H9 (cell line): ENCODE measurements at regions not wholly inside any gene's neighbourhood (a gene's known extent, or its start where the extent isn't known, plus 50 kb on each side); places are given as distances from the start of the nearest gene placed in this dataset.

Experiments
- DNase-seq: peaks from one replicate; pipeline ENCODE4 v3.0.0-alpha.2; 2017
- H2AFZ ChIP-seq: one replicate; pipeline ENCODE4 v1.6.1; 2013; ENCODE audit warnings: mild to moderate bottlenecking, low read length, control low read depth, moderate library complexity
- H2AK5ac ChIP-seq: 2 replicates; pipeline ENCODE4 v1.6.1; 2013; ENCODE audit warnings: low read length, control low read depth, mixed read lengths; ENCODE audit not compliant: insufficient read length
- H2BK120ac ChIP-seq: one replicate; pipeline ENCODE4 v1.6.1; 2013; ENCODE audit warnings: low read depth, mild to moderate bottlenecking, low read length, control low read depth, inconsistent platforms; ENCODE audit not compliant: poor library complexity, severe bottlenecking
- H2BK12ac ChIP-seq: 2 replicates; pipeline ENCODE4 v1.6.1; 2013; ENCODE audit warnings: low read length, control low read depth, mixed read lengths, low read depth; ENCODE audit not compliant: insufficient read length
- H2BK15ac ChIP-seq: 2 replicates; pipeline ENCODE4 v1.6.1; 2013; ENCODE audit warnings: low read depth, low read length, control low read depth
- H2BK20ac ChIP-seq: one replicate; pipeline ENCODE4 v1.6.1; 2013; ENCODE audit warnings: low read depth, mild to moderate bottlenecking, low read length, control low read depth, inconsistent platforms; ENCODE audit not compliant: poor library complexity, severe bottlenecking
- H2BK5ac ChIP-seq: 2 replicates; pipeline ENCODE4 v1.6.1; 2013; ENCODE audit warnings: low read length, control low read depth, mixed read lengths; ENCODE audit not compliant: insufficient read length
- H3K14ac ChIP-seq: 2 replicates; pipeline ENCODE4 v1.6.1; 2013; ENCODE audit warnings: low read length, control low read depth; ENCODE audit not compliant: insufficient read depth
- H3K18ac ChIP-seq: 2 replicates; pipeline ENCODE4 v1.6.1; 2013; ENCODE audit warnings: low read depth, mild to moderate bottlenecking, mixed read lengths, low read length, control low read depth; ENCODE audit not compliant: insufficient read length
- H3K23ac ChIP-seq: 2 replicates; pipeline ENCODE4 v1.6.1; 2013; ENCODE audit warnings: low read length, control low read depth, mixed read lengths, low read depth; ENCODE audit not compliant: insufficient read length
- H3K23me2 ChIP-seq: 2 replicates; pipeline ENCODE4 v1.6.1; 2013; ENCODE audit warnings: low read depth, mild to moderate bottlenecking, mixed read lengths, low read length, control low read depth; ENCODE audit not compliant: insufficient read length, poor library complexity, severe bottlenecking
- H3K27ac ChIP-seq: 2 replicates; pipeline ENCODE4 v1.5.1; 2013; ENCODE audit warnings: low read length, control low read depth, mixed read lengths, low read depth; ENCODE audit not compliant: insufficient read length
- H3K27me3 ChIP-seq: 2 replicates; pipeline ENCODE4 v1.6.1; 2013; ENCODE audit warnings: low read length, control low read depth, inconsistent platforms; ENCODE audit not compliant: insufficient read depth
- H3K4ac ChIP-seq: 2 replicates; pipeline ENCODE4 v1.6.1; 2013; ENCODE audit warnings: low read depth, mild to moderate bottlenecking, control low read depth, inconsistent platforms, low read length, moderate library complexity
- H3K4me1 ChIP-seq: 2 replicates; pipeline ENCODE4 v1.6.1; 2013; ENCODE audit warnings: low read length, control low read depth, inconsistent platforms; ENCODE audit not compliant: insufficient read depth
- H3K4me2 ChIP-seq: 2 replicates; pipeline ENCODE4 v1.6.1; 2013; ENCODE audit warnings: low read length, control low read depth, mixed read lengths; ENCODE audit not compliant: insufficient read length, insufficient read depth
- H3K56ac ChIP-seq: 2 replicates; pipeline ENCODE4 v1.6.1; 2013; ENCODE audit warnings: low read depth, mild to moderate bottlenecking, mixed read lengths, low read length, control low read depth; ENCODE audit not compliant: insufficient read length
- H3K79me1 ChIP-seq: 2 replicates; pipeline ENCODE4 v1.6.1; 2013; ENCODE audit warnings: low read depth, mild to moderate bottlenecking, moderate library complexity, low read length, control low read depth, inconsistent platforms; ENCODE audit not compliant: insufficient read depth, poor library complexity, severe bottlenecking
- H3K79me2 ChIP-seq: 2 replicates; pipeline ENCODE4 v1.6.1; 2013; ENCODE audit warnings: low read length, control low read depth, inconsistent platforms; ENCODE audit not compliant: insufficient read depth
- H3K9ac ChIP-seq: 2 replicates; pipeline ENCODE4 v1.6.1; 2013; ENCODE audit warnings: low read length, control low read depth, mixed read lengths; ENCODE audit not compliant: insufficient read length; ENCODE audit errors: extremely low read depth
- H3K9me3 ChIP-seq: one replicate; pipeline ENCODE4 v1.6.1; 2013; ENCODE audit warnings: low read depth, low read length, inconsistent platforms; ENCODE audit not compliant: control insufficient read depth
- H3T11ph ChIP-seq: one replicate; pipeline ENCODE4 v1.6.1; 2013; ENCODE audit warnings: mild to moderate bottlenecking, low read length, control low read depth, inconsistent platforms
- H4K20me1 ChIP-seq: one replicate; pipeline ENCODE4 v1.6.1; 2013; ENCODE audit not compliant: control insufficient read depth, insufficient read length, insufficient read depth
- H4K5ac ChIP-seq: 2 replicates; pipeline ENCODE4 v1.6.1; 2013; ENCODE audit warnings: low read depth, mild to moderate bottlenecking, mixed read lengths, low read length, control low read depth; ENCODE audit not compliant: insufficient read length
- H4K8ac ChIP-seq: replicated peaks from 2 replicates; pipeline ENCODE4 v1.6.1; 2013; ENCODE audit warnings: low read length, control low read depth, mixed read lengths, low read depth; ENCODE audit not compliant: insufficient read length
- H4K91ac ChIP-seq: 2 replicates; pipeline ENCODE4 v1.6.1; 2013; ENCODE audit warnings: low read depth, mild to moderate bottlenecking, moderate library complexity, mixed read lengths, low read length, control low read depth; ENCODE audit not compliant: insufficient read length
- H3K27ac Mint-ChIP-seq, 3 experiments: 2 replicates in 2 of 3; 3 replicates in 1 of 3; pipeline ENCODE4 v1.8.0; 2020 to 2021; ENCODE audit warnings: mixed read lengths in 3 of 3, mild to moderate bottlenecking in 1 of 3, moderate library complexity in 1 of 3
- H3K27me3 Mint-ChIP-seq: 2 replicates; pipeline ENCODE4 v1.8.0; 2021; ENCODE audit warnings: low read depth, mild to moderate bottlenecking, moderate library complexity, mixed read lengths
- H3K36me3 Mint-ChIP-seq, 3 experiments: 2 replicates in 2 of 3; 3 replicates in 1 of 3; pipeline ENCODE4 v1.8.0; 2020 to 2021; ENCODE audit warnings: low read depth in 3 of 3, mixed read lengths in 3 of 3; ENCODE audit not compliant: insufficient read depth in 1 of 3
- H3K4me1 Mint-ChIP-seq, 2 experiments: 2 replicates each; pipeline ENCODE4 v1.8.0; 2020; ENCODE audit warnings: mixed read lengths in 2 of 2
- H3K4me3 Mint-ChIP-seq, 2 experiments: 2 replicates in 1 of 2; 3 replicates in 1 of 2; pipeline ENCODE4 v1.8.0; 2020 to 2021; ENCODE audit warnings: mild to moderate bottlenecking in 2 of 2, mixed read lengths in 2 of 2, moderate library complexity in 1 of 2
- H3K9me3 Mint-ChIP-seq, 2 experiments: 2 replicates in 1 of 2; 3 replicates in 1 of 2; pipeline ENCODE4 v1.8.0; 2020; ENCODE audit warnings: mild to moderate bottlenecking in 2 of 2, mixed read lengths in 2 of 2, moderate library complexity in 1 of 2
- CTCF ChIP-seq: fragments of 200-600 bp; sonication (generic); conservative IDR thresholded peaks from 3 replicates; pipeline ENCODE4 v1.8.0; 2021; ENCODE audit warnings: antibody characterized with exemption, mild to moderate bottlenecking
- WGBS: extraction: QIAGEN DNeasy Blood & Tissue Kit; methylation state at CpG from one replicate; pipeline ENCODE4 v1.1.7; 2013; ENCODE audit warnings: missing lambda C conversion rate, low lambda C conversion rate, mixed read lengths; ENCODE audit not compliant: insufficient read length; ENCODE audit errors: extremely low coverage; 5-methylcytosine and 5-hydroxymethylcytosine counted together

- H3K9me3 ChIP-seq, result no peaks in the 10 kb centered on the region
- H2BK20ac ChIP-seq, result no peak overlapping the region
- H3K9me3 Mint-ChIP-seq, result no peaks in the 10 kb centered on the region
- H3T11ph ChIP-seq, result no peak overlapping the region
- no peak overlapping the region for H3K18ac ChIP-seq
- H3K4me1 Mint-ChIP-seq, result peaks cover 7 to 8% of the 10 kb centered on the region in 2 experiments; a peak in 3 of 4 replicates
- no peak overlapping the region for H3K9ac ChIP-seq
- no peak for DNase-seq
- no peak overlapping the region for H4K8ac ChIP-seq
- no peak overlapping the region for H2BK120ac ChIP-seq
- no peak overlapping the region for H4K91ac ChIP-seq
- H2BK15ac ChIP-seq, result no peak overlapping the region
- H4K20me1 ChIP-seq, result no peaks in the 10 kb centered on the region
- H3K23me2 ChIP-seq, result no peaks in the 10 kb centered on the region
- WGBS, result no CpG with 5 or more reads among the region's 2 CpGs
- no peak overlapping the region for H3K56ac ChIP-seq
- H2BK5ac ChIP-seq, result no peak overlapping the region
- H3K23ac ChIP-seq, result no peak overlapping the region
- H3K27me3 ChIP-seq, result no peaks in the 10 kb centered on the region
- H3K4me1 ChIP-seq, result no peaks in the 10 kb centered on the region; the same call in 1 of the 2 replicates
- H3K27ac ChIP-seq, result no peak overlapping the region
- H2BK12ac ChIP-seq, result no peak overlapping the region
- H3K27me3 Mint-ChIP-seq, result no peaks in the 10 kb centered on the region
- H3K4me2 ChIP-seq, result no peak overlapping the region
- no peak overlapping the region for H3K27ac Mint-ChIP-seq
- no peak overlapping the region for H3K4me3 Mint-ChIP-seq
- H3K4ac ChIP-seq, result no peak overlapping the region
- no peak overlapping the region for H4K5ac ChIP-seq
- peaks cover 0 to 1% (median 1%) of the 10 kb centered on the region in 3 experiments; a peak in 2 of 7 replicates for H3K36me3 Mint-ChIP-seq
- no peaks in the 10 kb centered on the region for H3K79me1 ChIP-seq
- no peak overlapping the region for H2AFZ ChIP-seq
- no peak for TF ChIP-seq CTCF
- no peak overlapping the region for H3K14ac ChIP-seq
- H3K79me2 ChIP-seq, result no peaks in the 10 kb centered on the region
- no peak overlapping the region for H2AK5ac ChIP-seq
Observed at GRCh38 chr13:55777612-55778011, 1363.1 kb upstream of the PRR20A start.
